Kidney (tissue), 13 donors: ENCODE measurements at regions not wholly inside any gene's neighbourhood (a gene's known extent, or its start where the extent isn't known, plus 50 kb on each side); places are given as distances from the start of the nearest gene placed in this dataset.
"Not testable (repeated sequence)": the region's sequence is repeated elsewhere in the genome, so short reads cannot be mapped to it uniquely, and the experiment has no call there.

Source experiments
- DNase-seq, 5 donors: peaks; one replicate each; pipeline ENCODE4 v3.0.0-alpha.2; 2013 to 2020
- FAIRE-seq: peaks from 2 replicates; lab custom pipeline; 2012; peaks lifted over from hg19 to GRCh38; lab: Jason Lieb, UNC
- H3K27ac ChIP-seq, 2 donors: one replicate each; pipeline ENCODE4 v1.7.0; 2013; ENCODE audit warnings: low read depth in 2 of 2, low read length in 2 of 2, inconsistent platforms in 1 of 2
- H3K27me3 ChIP-seq: one replicate; pipeline ENCODE4 v1.7.1; 2013; ENCODE audit warnings: low read length, inconsistent platforms; ENCODE audit not compliant: control insufficient read depth, insufficient read depth
- H3K36me3 ChIP-seq, 3 donors: one replicate each; pipeline versions ENCODE4 v1.7.0 to v1.7.1; 2013; ENCODE audit warnings: low read length in 3 of 3, control low read depth in 1 of 3, inconsistent platforms in 1 of 3; ENCODE audit not compliant: insufficient read depth in 3 of 3, control insufficient read depth in 2 of 3
- H3K4me1 ChIP-seq, 3 donors: one replicate each; pipeline versions ENCODE4 v1.7.0 to v1.7.1; 2013; ENCODE audit warnings: low read length in 3 of 3, inconsistent platforms in 1 of 3, low read depth in 1 of 3; ENCODE audit not compliant: control insufficient read depth in 2 of 3, insufficient read depth in 2 of 3
- H3K4me3 ChIP-seq, 3 donors: one replicate each; pipeline versions ENCODE4 v1.7.0 to v1.8.1; 2013; ENCODE audit warnings: low read length in 3 of 3, control low read depth in 1 of 3, inconsistent platforms in 1 of 3
- H3K9ac ChIP-seq, 3 donors: one replicate each; pipeline versions ENCODE4 v1.7.0 to v1.7.1; 2013; ENCODE audit warnings: low read length in 3 of 3, control low read depth in 1 of 3, inconsistent platforms in 1 of 3
- H3K9me3 ChIP-seq, 3 donors: one replicate each; pipeline versions ENCODE4 v1.7.0 to v1.7.1; 2013; ENCODE audit warnings: low read length in 3 of 3, control low read depth in 1 of 3, inconsistent platforms in 1 of 3; ENCODE audit not compliant: control insufficient read depth in 2 of 3, insufficient read depth in 1 of 3
- CTCF ChIP-seq: IDR thresholded peaks from 3 replicates; pipeline ENCODE4 v1.5.1; 2012; ENCODE audit warnings: mild to moderate bottlenecking, moderate library complexity, borderline replicate concordance; ENCODE audit not compliant: insufficient read depth; ENCODE audit errors: extremely low read depth
- intact Hi-C: fragments of 100-400 bp; cut with DNase I; formaldehyde crosslinking; loops from one replicate; pipeline ENCODE4 v1.11.1; 2022
- donor health status: control.
- donor health status: control.
- donor health status: control.
- donor health status: control.
- donor health status: control.
- donor health status: DM: yes; HTN: yes; CAD: no.
- donor health status: Normal renal cell carcinoma (clear cell type).

- peaks cover 6 to 27% (median 22%) of the 10 kb centered on the region in 3 donors for H3K4me1 ChIP-seq
- intact Hi-C loops: no loop called here
Measured at GRCh38 chr9:129553277-129553676, 67.6 kb downstream of the C9orf50 start.

GRCh38 chr9:129552064-129552463 is 68.8 kb downstream of the C9orf50 start:
- H3K4me1 ChIP-seq: peaks cover 6 to 19% (median 10%) of the 10 kb centered on the region in 3 donors
- FAIRE-seq (no peak), DNase-seq (peak in 2 of 5 donors; percentile 36 to 46)
- no peaks in the 10 kb centered on the region for H3K36me3 ChIP-seq
- H3K27me3 ChIP-seq: no peaks in the 10 kb centered on the region
- H3K9me3 ChIP-seq: no peaks in the 10 kb centered on the region
- no peak overlapping the region for H3K9ac ChIP-seq
- H3K4me3 ChIP-seq: no peak overlapping the region
- no peak overlapping the region for H3K27ac ChIP-seq
- TF ChIP-seq CTCF: no peak
- intact Hi-C loops: no loop called here

More at GRCh38 chr9:129553277-129553676, 67.6 kb downstream of the C9orf50 start:
- no peak for TF ChIP-seq CTCF
- FAIRE-seq (no peak), DNase-seq (peak in 2 of 5 donors; percentile 26 to 35)
- Histone ChIP-seq H3K36me3 (no peaks in the 10 kb centered on the region), H3K27ac (no peak overlapping the region), H3K9ac (no peak overlapping the region), H3K27me3 (no peaks in the 10 kb centered on the region), H3K4me3 (no peak overlapping the region), H3K9me3 (no peaks in the 10 kb centered on the region)

GRCh38 chr9:129551393-129551973 is 69.4 kb downstream of the C9orf50 start:
- intact Hi-C loops: no loop called here
- H3K9me3 ChIP-seq: no peaks in the 10 kb centered on the region
- no peak overlapping the region for H3K9ac ChIP-seq
- DNase-seq (peak in 2 of 5 donors; percentile 41 to 52), FAIRE-seq (no peak)
- peaks cover 0 to 16% (median 7%) of the 10 kb centered on the region in 3 donors for H3K4me1 ChIP-seq
- H3K4me3 ChIP-seq: no peak overlapping the region
- no peak for TF ChIP-seq CTCF
- H3K27ac ChIP-seq: no peak overlapping the region
- H3K36me3 ChIP-seq: no peaks in the 10 kb centered on the region
- no peaks in the 10 kb centered on the region for H3K27me3 ChIP-seq

- FAIRE-seq, H3K9me3 ChIP-seq, H3K27ac ChIP-seq, H3K36me3 ChIP-seq, H3K27me3 ChIP-seq, H3K4me3 ChIP-seq, intact Hi-C loops: not testable (repeated sequence)
- peaks cover 0 to 16% (median 7%) of the 10 kb centered on the region in 3 donors for H3K4me1 ChIP-seq
- peak overlapping the region in 1 of 3 donors; percentile 81 for H3K9ac ChIP-seq
- DNase-seq: peak in 2 of 5 donors; percentile 14 to 33
Measured at GRCh38 chr9:129550977-129551376, 69.9 kb downstream of the C9orf50 start.
